GM23248 (cell line): ENCODE measurements at regions not wholly inside any gene's neighbourhood (a gene's known extent, or its start where the extent isn't known, plus 50 kb on each side); places are given as distances from the start of the nearest gene placed in this dataset.

ENCODE experiments used
- DNase-seq: peaks from one replicate; pipeline ENCODE4 v3.0.0-alpha.2; 2015
- H2AFZ ChIP-seq: fragments of 200-600 bp; sonication (generic); 2 replicates; pipeline ENCODE4 v1.6.1; 2016; ENCODE audit warnings: antibody characterized with exemption
- H3F3A ChIP-seq: fragments of 200-600 bp; sonication (generic); 2 replicates; pipeline ENCODE4 v1.6.1; 2016; ENCODE audit warnings: mild to moderate bottlenecking, antibody characterized with exemption, mixed run types; ENCODE audit not compliant: insufficient read depth
- H3K27ac ChIP-seq: fragments of 200-600 bp; sonication (generic); 2 replicates; pipeline ENCODE4 v1.5.1; 2016; ENCODE audit warnings: mild to moderate bottlenecking
- H3K27me3 ChIP-seq: fragments of 200-600 bp; sonication (generic); replicated peaks from 2 replicates; pipeline ENCODE4 v1.6.1; 2016; ENCODE audit warnings: mild to moderate bottlenecking; ENCODE audit not compliant: insufficient read depth
- H3K36me3 ChIP-seq: fragments of 200-600 bp; sonication (generic); 2 replicates; pipeline ENCODE4 v1.6.1; 2016; ENCODE audit warnings: low read depth, mild to moderate bottlenecking
- H3K4me1 ChIP-seq: fragments of 200-600 bp; sonication (generic); 2 replicates; pipeline ENCODE4 v1.6.1; 2016; ENCODE audit warnings: mild to moderate bottlenecking; ENCODE audit not compliant: insufficient read depth
- H3K4me2 ChIP-seq: fragments of 200-600 bp; sonication (generic); one replicate; pipeline ENCODE4 v1.6.1; 2016; ENCODE audit warnings: mild to moderate bottlenecking; ENCODE audit not compliant: unreplicated experiment
- H3K4me3 ChIP-seq: fragments of 200-600 bp; sonication (generic); 2 replicates; pipeline ENCODE4 v1.5.1; 2016; ENCODE audit warnings: mild to moderate bottlenecking
- H3K79me2 ChIP-seq: fragments of 200-600 bp; sonication (generic); 2 replicates; pipeline ENCODE4 v1.6.1; 2016; ENCODE audit warnings: mild to moderate bottlenecking; ENCODE audit not compliant: insufficient read depth
- H3K9ac ChIP-seq: fragments of 200-600 bp; sonication (generic); 2 replicates; pipeline ENCODE4 v1.6.1; 2016; ENCODE audit warnings: mild to moderate bottlenecking
- H3K9me2 ChIP-seq: fragments of 200-600 bp; sonication (generic); 2 replicates; pipeline ENCODE4 v1.6.1; 2016; ENCODE audit warnings: mixed run types, mild to moderate bottlenecking, moderate library complexity; ENCODE audit not compliant: insufficient read depth
- H3K9me3 ChIP-seq: fragments of 200-600 bp; sonication (generic); one replicate; pipeline ENCODE4 v1.6.1; 2017; ENCODE audit warnings: low read depth
- H4K20me1 ChIP-seq: fragments of 200-600 bp; sonication (generic); 2 replicates; pipeline ENCODE4 v1.6.0; 2016; ENCODE audit not compliant: insufficient read depth
- EZH2 ChIP-seq: fragments of 200-600 bp; sonication (generic); IDR thresholded peaks from 2 replicates; pipeline ENCODE4 v1.6.1; 2018; ENCODE audit warnings: antibody characterized with exemption, mild to moderate bottlenecking; ENCODE audit not compliant: insufficient read depth, poor library complexity, severe bottlenecking
- EZH2phosphoT487 ChIP-seq: fragments of 200-600 bp; sonication (generic); IDR thresholded peaks from 2 replicates; pipeline ENCODE4 v1.6.1; 2018; ENCODE audit warnings: antibody characterized with exemption, moderate library complexity, mild to moderate bottlenecking, low read depth; ENCODE audit not compliant: insufficient read depth
- WGBS, 2 experiments: methylation state at CpG; one replicate each; pipeline ENCODE4 v1.1.6; 2015 to 2017; ENCODE audit warnings: low lambda C conversion rate in 2 of 2, low coverage in 1 of 2; ENCODE audit errors: missing lambda C conversion rate in 2 of 2; 5-methylcytosine and 5-hydroxymethylcytosine counted together
- in situ Hi-C: fragments of 300-500 bp; cut with MboI; formaldehyde crosslinking; loops from 2 replicates; pipeline ENCODE4 v1.15.0; 2020

DNA sequence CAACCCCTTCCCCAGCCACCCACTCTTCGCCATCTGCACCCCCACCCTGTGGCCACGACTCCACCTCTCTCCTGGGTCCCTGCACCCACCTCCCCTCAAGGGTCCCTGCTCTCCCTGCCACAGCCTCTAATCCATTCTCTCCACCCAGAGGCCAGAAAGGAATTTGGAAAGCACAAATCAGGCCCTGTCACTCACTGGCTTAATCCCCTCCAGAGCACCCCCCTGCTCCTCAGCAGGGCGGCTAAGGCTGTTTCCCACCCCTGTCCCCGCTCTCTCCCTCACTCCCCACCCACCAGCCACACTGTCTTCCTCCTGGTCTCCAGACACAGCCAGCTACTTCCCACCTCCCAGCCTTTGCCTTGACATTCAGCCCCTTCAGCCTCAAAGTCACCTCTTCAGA is 150.0 kb upstream of the LINGO1 start:
- Histone ChIP-seq H3K9ac (no peak overlapping the region), H3K4me1 (no peaks in the 10 kb centered on the region), H3K9me2 (no peaks in the 10 kb centered on the region), H3K79me2 (no peaks in the 10 kb centered on the region), H2AFZ (no peak overlapping the region), H3K36me3 (no peaks in the 10 kb centered on the region), H3F3A (no peaks in the 10 kb centered on the region), H3K4me2 (no peak overlapping the region), H4K20me1 (no peaks in the 10 kb centered on the region), H3K4me3 (no peak overlapping the region), H3K9me3 (no peaks in the 10 kb centered on the region), H3K27me3 (peaks cover 2% of the 10 kb centered on the region; the same call in 1 of the 2 replicates), H3K27ac (no peak overlapping the region)
- 59 to 75% methylated on average over 2 to 4 of the region's 4 CpGs for WGBS, 2 experiments
- in situ Hi-C loops: no loop called here
- no peak for DNase-seq
- TF ChIP-seq EZH2 (no peak), EZH2phosphoT487 (no peak)

DNA sequence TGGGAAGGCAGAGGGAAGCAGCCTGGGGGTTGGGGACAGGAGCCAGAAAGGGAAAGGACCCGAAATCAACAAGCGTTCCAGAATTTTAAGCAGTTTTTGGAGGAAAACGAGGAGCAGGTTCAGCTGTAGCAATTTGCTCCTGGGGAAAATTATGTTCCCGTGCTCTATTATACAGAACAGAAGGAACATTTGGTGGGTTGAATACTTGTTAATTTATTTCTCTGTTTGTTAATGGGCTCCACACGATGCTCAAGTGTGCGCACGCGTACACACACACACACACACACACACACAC is 149.2 kb upstream of the LINGO1 start:
- no peak overlapping the region for H3K27ac ChIP-seq
- H3K4me3 ChIP-seq: no peak overlapping the region
- H2AFZ ChIP-seq: no peak overlapping the region
- no peak for DNase-seq
- H3K9me3 ChIP-seq: no peaks in the 10 kb centered on the region
- H3F3A ChIP-seq: no peaks in the 10 kb centered on the region
- in situ Hi-C loops: no loop called here
- 43 to 47% methylated on average over 7 to 8 of the region's 8 CpGs for WGBS, 2 experiments
- H4K20me1 ChIP-seq: no peaks in the 10 kb centered on the region
- H3K36me3 ChIP-seq: no peaks in the 10 kb centered on the region
- no peaks in the 10 kb centered on the region for H3K9me2 ChIP-seq
- no peaks in the 10 kb centered on the region for H3K4me1 ChIP-seq
- H3K79me2 ChIP-seq: no peaks in the 10 kb centered on the region
- H3K27me3 ChIP-seq: no peaks in the 10 kb centered on the region
- no peak overlapping the region for H3K4me2 ChIP-seq
- TF ChIP-seq EZH2phosphoT487 (no peak), EZH2 (no peak)
- no peak overlapping the region for H3K9ac ChIP-seq

DNA sequence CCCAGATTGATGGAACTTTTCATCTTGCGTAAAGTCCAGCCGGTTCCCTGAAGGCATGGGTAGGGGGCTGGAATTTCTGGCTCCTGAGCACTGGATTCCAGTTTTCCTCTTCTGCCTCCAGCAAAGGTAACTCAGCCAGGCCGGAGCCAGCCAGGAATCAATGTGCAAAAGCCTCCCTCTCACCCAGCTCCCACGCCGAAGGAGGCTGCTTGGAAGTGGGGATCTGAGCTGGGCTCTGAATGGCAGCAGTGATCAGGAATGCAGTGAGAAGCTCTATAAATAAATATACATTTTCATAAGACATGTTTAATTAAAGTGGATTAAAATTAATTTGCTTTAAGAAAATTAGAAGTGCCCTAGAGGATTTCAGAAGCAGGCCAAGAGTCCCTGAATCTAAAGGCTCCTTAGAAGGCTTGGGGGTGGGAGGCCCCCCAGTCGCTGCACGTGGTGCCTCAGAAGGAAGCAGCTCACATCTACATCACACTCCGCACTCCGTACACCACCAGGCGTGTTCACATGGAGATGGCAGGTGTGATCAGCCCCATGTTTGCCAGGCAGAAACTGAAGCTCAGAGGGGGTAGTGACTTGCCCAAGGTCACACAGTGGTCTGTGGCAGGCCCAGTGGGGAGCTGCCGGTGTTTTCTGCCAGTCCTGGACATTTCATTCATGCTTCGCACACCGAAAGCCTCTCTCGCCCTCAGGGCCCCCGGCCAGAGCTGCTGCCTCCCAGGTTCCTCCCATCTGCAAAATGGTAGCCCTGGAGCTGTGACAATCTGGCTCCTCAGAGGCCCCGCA is 148.6 kb upstream of the LINGO1 start:
- no peaks in the 10 kb centered on the region for H3K36me3 ChIP-seq
- no peak overlapping the region for H3K9ac ChIP-seq
- no peaks in the 10 kb centered on the region for H3K4me1 ChIP-seq
- no peaks in the 10 kb centered on the region for H3K27me3 ChIP-seq
- H3K79me2 ChIP-seq: no peaks in the 10 kb centered on the region
- no peak for DNase-seq
- in situ Hi-C loops: no loop called here
- H3K4me2 ChIP-seq: no peak overlapping the region
- H2AFZ ChIP-seq: no peak overlapping the region
- WGBS, 2 experiments: 49 to 51% methylated on average over 16 of the region's 16 CpGs
- no peaks in the 10 kb centered on the region for H3K9me3 ChIP-seq
- no peak overlapping the region for H3K27ac ChIP-seq
- H3K4me3 ChIP-seq: no peak overlapping the region
- H3F3A ChIP-seq: no peaks in the 10 kb centered on the region
- TF ChIP-seq EZH2phosphoT487 (no peak), EZH2 (no peak)
- no peaks in the 10 kb centered on the region for H3K9me2 ChIP-seq
- no peaks in the 10 kb centered on the region for H4K20me1 ChIP-seq

DNA sequence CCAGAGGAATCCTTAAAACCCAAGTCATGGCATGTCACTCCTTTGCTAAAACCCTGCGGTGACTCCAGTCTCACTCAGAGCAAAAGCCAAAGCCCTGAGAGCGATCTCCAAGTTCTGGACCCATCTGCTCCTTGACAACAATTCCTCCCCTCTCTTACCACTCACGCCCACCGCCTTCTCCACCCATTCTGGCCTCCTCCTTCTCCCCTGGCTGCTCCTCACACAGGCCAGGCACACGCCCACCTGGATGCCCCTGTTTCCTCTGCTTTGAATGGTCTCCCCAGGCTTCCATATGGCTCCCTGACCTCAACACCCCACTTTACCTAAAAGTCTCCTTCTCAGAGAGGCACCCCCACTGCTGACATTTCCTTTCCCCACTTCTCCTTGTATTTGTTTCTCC is 146.1 kb upstream of the LINGO1 start:
- Histone ChIP-seq H3K79me2 (no peaks in the 10 kb centered on the region), H3K9me2 (no peaks in the 10 kb centered on the region), H3K27me3 (no peaks in the 10 kb centered on the region), H3K4me3 (no peak overlapping the region), H3K4me2 (no peak overlapping the region), H2AFZ (no peak overlapping the region), H4K20me1 (no peaks in the 10 kb centered on the region), H3K9me3 (no peaks in the 10 kb centered on the region), H3K9ac (no peak overlapping the region), H3F3A (no peaks in the 10 kb centered on the region), H3K27ac (no peak overlapping the region), H3K36me3 (no peaks in the 10 kb centered on the region), H3K4me1 (no peaks in the 10 kb centered on the region)
- DNase-seq: no peak
- in situ Hi-C loops: no loop called here
- TF ChIP-seq EZH2phosphoT487 (no peak), EZH2 (no peak)
- WGBS, 2 experiments: 36 to 51% methylated on average over 5 of the region's 5 CpGs

DNA sequence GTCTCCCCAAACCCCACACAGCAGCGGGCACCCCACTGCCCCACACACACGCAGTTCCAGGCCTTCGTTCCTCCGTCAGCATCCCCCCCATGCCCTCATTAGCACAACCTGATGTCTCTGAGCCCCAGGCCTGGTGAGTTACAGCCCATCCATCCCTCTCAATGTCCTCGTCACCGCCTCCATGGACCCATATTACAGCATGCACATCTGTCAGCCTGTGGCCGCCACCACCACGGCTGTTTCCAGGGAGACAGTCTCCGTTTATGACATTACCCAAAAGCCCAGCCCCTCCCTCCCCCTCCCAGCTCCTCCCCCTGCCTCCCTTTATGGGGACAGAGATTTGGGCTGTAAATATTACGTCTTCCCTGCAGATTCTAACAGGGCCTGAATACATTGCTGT is 143.1 kb upstream of the LINGO1 start:
- TF ChIP-seq EZH2phosphoT487: no peak
- TF ChIP-seq EZH2: no peak
- H3K4me2 ChIP-seq: no peak overlapping the region
- H3K79me2 ChIP-seq: no peaks in the 10 kb centered on the region
- no peaks in the 10 kb centered on the region for H3K4me1 ChIP-seq
- H3K27me3 ChIP-seq: peaks cover 11% of the 10 kb centered on the region
- no peak overlapping the region for H3K9ac ChIP-seq
- no peaks in the 10 kb centered on the region for H3F3A ChIP-seq
- H3K27ac ChIP-seq: no peak overlapping the region
- H3K9me3 ChIP-seq: no peaks in the 10 kb centered on the region
- in situ Hi-C loops: no loop called here
- no peak overlapping the region for H3K4me3 ChIP-seq
- no peaks in the 10 kb centered on the region for H4K20me1 ChIP-seq
- DNase-seq: no peak
- no peaks in the 10 kb centered on the region for H3K9me2 ChIP-seq
- 33 to 38% methylated on average over 5 to 10 of the region's 10 CpGs for WGBS, 2 experiments
- H3K36me3 ChIP-seq: no peaks in the 10 kb centered on the region
- H2AFZ ChIP-seq: no peak overlapping the region
